ENCODE measurements at regions not wholly inside any gene's neighbourhood (a gene's known extent, or its start where the extent isn't known, plus 50 kb on each side); places are given as distances from the start of the nearest gene placed in this dataset.

DNA sequence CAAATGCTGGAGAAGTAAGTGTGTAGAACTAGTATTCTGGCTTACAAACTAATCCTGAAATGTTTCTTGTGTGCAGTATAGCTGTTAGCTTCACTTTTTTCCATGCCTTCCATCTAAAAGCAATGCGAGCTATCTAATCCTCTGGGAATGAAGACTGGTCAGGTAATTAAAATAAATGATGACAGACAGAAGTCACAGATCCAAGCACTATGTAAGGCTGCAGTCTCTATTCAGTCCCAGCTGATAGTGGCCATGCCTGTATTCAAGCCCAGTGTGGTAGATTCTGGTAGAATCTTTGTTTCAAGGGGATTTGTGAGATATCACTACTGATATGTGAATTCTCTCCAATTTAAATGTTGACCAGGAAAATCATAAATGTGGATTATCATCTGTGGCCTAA, 637.2 kb downstream of the TMTC2 start:
- TF ChIP-seq POLR2A (IDR thresholded peaks at IDR 0.05) (no peak), CTCF (IDR thresholded peaks at IDR 0.05) (no peak), EP300 (IDR thresholded peaks at IDR 0.05; ENCODE audit: low read depth) (no peak), POLR2AphosphoS5 (IDR thresholded peaks at IDR 0.05) (no peak)
